ENCODE measurements at regions not wholly inside any gene's neighbourhood (a gene's known extent, or its start where the extent isn't known, plus 50 kb on each side); places are given as distances from the start of the nearest gene placed in this dataset.

- Histone ChIP-seq H3K79me2 (ENCODE audit: insufficient read depth, low read length) (no peaks in the 10 kb centered on the region), H2BK12ac (ENCODE audit: insufficient read length, low read depth, low read length) (no peak overlapping the region), H3K14ac (ENCODE audit: insufficient read depth, low read length) (no peak overlapping the region), H2BK15ac (ENCODE audit: low read depth, low read length) (no peak overlapping the region), H2BK20ac (ENCODE audit: low read depth, low read length, poor library complexity, severe bottlenecking) (no peak overlapping the region), H2BK120ac (ENCODE audit: low read depth, low read length, poor library complexity, severe bottlenecking) (no peak overlapping the region), H3K56ac (ENCODE audit: insufficient read length, low read depth, low read length) (no peak overlapping the region), H2AFZ (ENCODE audit: low read length) (no peak overlapping the region), H3K23me2 (ENCODE audit: insufficient read length, low read depth, low read length, poor library complexity, severe bottlenecking) (no peaks in the 10 kb centered on the region), H2BK5ac (ENCODE audit: insufficient read length, low read length) (no peak overlapping the region), H3K4me2 (ENCODE audit: insufficient read depth, insufficient read length, low read length) (no peak overlapping the region), H4K8ac (replicated peaks; ENCODE audit: insufficient read length, low read depth, low read length) (no peak overlapping the region), H3K4me1 (ENCODE audit: insufficient read depth, low read length) (no peaks in the 10 kb centered on the region), H4K20me1 (ENCODE audit: control insufficient read depth, insufficient read depth, insufficient read length) (no peaks in the 10 kb centered on the region), H3K27me3 (ENCODE audit: insufficient read depth, low read length) (no peaks in the 10 kb centered on the region), H3K23ac (ENCODE audit: insufficient read length, low read depth, low read length) (no peak overlapping the region), H4K91ac (ENCODE audit: insufficient read length, low read depth, low read length) (no peak overlapping the region), H3K9me3 (ENCODE audit: control insufficient read depth, low read depth, low read length) (peaks cover 16% of the 10 kb centered on the region), H3K27ac (ENCODE audit: insufficient read length, low read depth, low read length) (no peak overlapping the region), H3K4ac (ENCODE audit: low read depth, low read length) (no peak overlapping the region), H4K5ac (ENCODE audit: insufficient read length, low read depth, low read length) (no peak overlapping the region), H3K9ac (ENCODE audit: extremely low read depth, insufficient read length, low read length) (no peak overlapping the region), H3K18ac (ENCODE audit: insufficient read length, low read depth, low read length) (no peak overlapping the region), H2AK5ac (ENCODE audit: insufficient read length, low read length) (no peak overlapping the region), H3T11ph (ENCODE audit: low read length) (no peak overlapping the region), H3K79me1 (ENCODE audit: insufficient read depth, low read depth, low read length, poor library complexity, severe bottlenecking) (no peaks in the 10 kb centered on the region)
- no peak for TF ChIP-seq CTCF (conservative IDR thresholded peaks at IDR 0.05)
- WGBS (ENCODE audit: extremely low coverage, insufficient read length, low lambda C conversion rate), result no CpG with 5 or more reads among the region's 2 CpGs
- Mint-ChIP-seq H3K4me1 (peaks cover 4 to 7% of the 10 kb centered on the region in 2 experiments), H3K36me3 (ENCODE audit: insufficient read depth in 1 of 3, low read depth in 3 of 3) (peaks cover 20 to 31% (median 21%) of the 10 kb centered on the region in 3 experiments), H3K9me3 (peaks cover 35 to 37% of the 10 kb centered on the region in 2 experiments), H3K4me3 (no peak overlapping the region), H3K27ac (no peak overlapping the region), H3K27me3 (ENCODE audit: low read depth) (no peaks in the 10 kb centered on the region; the same call in none of the 2 replicates)
- DNase-seq, result no peak
These were observed 124.4 kb downstream of the MYCN start for GRCh38 chr2:16064745-16065144.

Measured in H9 (cell line).